PC-3 (cell line): ENCODE measurements at regions not wholly inside any gene's neighbourhood (a gene's known extent, or its start where the extent isn't known, plus 50 kb on each side); places are given as distances from the start of the nearest gene placed in this dataset.

Source experiments
- ATAC-seq: fragments of 200-7000 bp; cut with Tn5 transposase; 2 replicates; pipeline ENCODE4 v1.9.1; 2020; ENCODE audit warnings: mild to moderate bottlenecking, moderate library complexity
- BruUV-seq: library from RNA; stranded (reverse); fragments of 400-500 nt; replicated peaks from 2 replicates; lab custom pipeline; 2021; lab: Mats Ljungman, UMichigan
- CTCF ChIA-PET: fragments of 300-600 bp; sonication (Branson Sonifier 250); formaldehyde crosslinking; loops from one replicate; lab custom pipeline; 2022; ENCODE audit warnings: antibody characterized with exemption; lab: Charles Lee
- POLR2A ChIA-PET: fragments of 300-600 bp; sonication (Branson Sonifier 250); formaldehyde crosslinking; loops from one replicate; lab custom pipeline; 2022; ENCODE audit warnings: antibody characterized with exemption; ENCODE audit not compliant: unreplicated experiment; lab: Charles Lee
- DNase-seq: peaks from one replicate; pipeline ENCODE4 v3.0.0-alpha.2; 2015
- H2AFZ ChIP-seq: fragments of 300-600 bp; sonication (generic); 2 replicates; pipeline ENCODE4 v1.6.0; 2016; ENCODE audit warnings: antibody characterized with exemption, low read length
- H3F3A ChIP-seq: fragments of 300-600 bp; sonication (generic); one replicate; pipeline ENCODE4 v1.6.0; 2017; ENCODE audit warnings: antibody characterized with exemption, low read length, control low read depth, mild to moderate bottlenecking; ENCODE audit not compliant: unreplicated experiment
- H3K27ac ChIP-seq: fragments of 300-600 bp; sonication (generic); 2 replicates; pipeline ENCODE4 v1.5.1; 2016; ENCODE audit warnings: mild to moderate bottlenecking, low read length
- H3K27me3 ChIP-seq: fragments of 300-600 bp; sonication (generic); 2 replicates; pipeline ENCODE4 v1.6.1; 2016; ENCODE audit warnings: low read length, mixed read lengths
- H3K36me3 ChIP-seq: fragments of 300-600 bp; sonication (generic); 2 replicates; pipeline ENCODE4 v1.6.1; 2016; ENCODE audit warnings: low read depth, mixed run types, low read length, mixed read lengths
- H3K4me1 ChIP-seq: fragments of 300-600 bp; sonication (generic); 2 replicates; pipeline ENCODE4 v1.5.1; 2016; ENCODE audit warnings: low read length; ENCODE audit not compliant: insufficient read depth
- H3K4me2 ChIP-seq: fragments of 300-600 bp; sonication (generic); 2 replicates; pipeline ENCODE4 v1.6.0; 2016; ENCODE audit warnings: low read length
- H3K4me3 ChIP-seq: fragments of 300-600 bp; sonication (generic); 2 replicates; pipeline ENCODE4 v1.5.1; 2016; ENCODE audit warnings: mild to moderate bottlenecking, low read length, mixed read lengths
- H3K79me2 ChIP-seq: fragments of 300-600 bp; sonication (generic); 2 replicates; pipeline ENCODE4 v1.6.1; 2017; ENCODE audit warnings: low read length, mixed read lengths
- H3K9ac ChIP-seq: fragments of 300-600 bp; sonication (generic); 2 replicates; pipeline ENCODE4 v1.6.0; 2016; ENCODE audit warnings: mild to moderate bottlenecking, low read length
- H3K9me2 ChIP-seq: fragments of 300-600 bp; sonication (generic); replicated peaks from 2 replicates; pipeline ENCODE4 v1.6.1; 2016; ENCODE audit warnings: mixed run types, low read length, mixed read lengths
- H3K9me3 ChIP-seq: fragments of 300-600 bp; sonication (generic); 2 replicates; pipeline ENCODE4 v1.6.1; 2016; ENCODE audit warnings: low read length, mixed read lengths
- H4K20me1 ChIP-seq: fragments of 300-600 bp; sonication (generic); 2 replicates; pipeline ENCODE4 v1.6.1; 2016; ENCODE audit warnings: low read length, mixed read lengths
- EZH2 ChIP-seq: fragments of 300-600 bp; sonication (generic); IDR thresholded peaks from one replicate; pipeline ENCODE4 v1.6.1; 2017; ENCODE audit warnings: antibody characterized with exemption, mild to moderate bottlenecking, low read length; ENCODE audit not compliant: unreplicated experiment
- EZH2phosphoT487 ChIP-seq: fragments of 300-600 bp; sonication (generic); IDR thresholded peaks from 2 replicates; pipeline ENCODE4 v1.6.1; 2018; ENCODE audit warnings: mild to moderate bottlenecking, antibody characterized with exemption, low read length, borderline replicate concordance
- intact Hi-C: fragments of 100-400 bp; cut with micrococcal nuclease; formaldehyde crosslinking; loops from 2 replicates; pipeline ENCODE4 v1.9.0; 2023
- TF ChIP-seq, protein P1 (sequence below): fragments of 300-600 bp; sonication (generic); conservative IDR thresholded peaks from 2 replicates; pipeline ENCODE4 v1.5.1; 2017; ENCODE audit warnings: antibody characterized with exemption, low read depth, mild to moderate bottlenecking, low read length

DNA sequence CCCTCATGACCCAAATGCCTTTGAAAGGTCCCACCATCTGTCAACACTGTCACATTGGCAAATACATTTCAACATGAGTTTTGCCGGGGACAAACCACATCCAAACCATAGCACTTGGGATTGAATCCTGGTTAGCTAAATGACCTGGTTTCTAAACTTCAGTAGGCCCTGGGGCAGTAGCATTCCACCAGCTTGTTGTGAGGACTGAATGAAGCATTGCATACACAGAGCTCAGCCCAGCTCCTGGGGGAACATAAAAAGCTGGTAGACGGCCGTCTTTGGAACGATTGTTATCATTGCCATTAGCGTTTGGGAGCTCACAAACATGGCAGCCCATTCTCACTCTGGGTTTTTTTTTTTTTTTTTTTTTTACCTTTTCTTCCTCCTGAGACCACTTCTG is 57.5 kb upstream of the CXCR4 start:
- ATAC-seq = no peak
- no peaks in the 10 kb centered on the region for H3K4me1 ChIP-seq
- H4K20me1 ChIP-seq = no peaks in the 10 kb centered on the region
- no peak overlapping the region for H3K9ac ChIP-seq
- DNase-seq = no peak
- intact Hi-C loops = no loop called here
- CTCF ChIA-PET = no interaction called here
- H3K4me2 ChIP-seq = no peak overlapping the region
- no peaks in the 10 kb centered on the region for H3F3A ChIP-seq
- TF ChIP-seq, protein P1, sequence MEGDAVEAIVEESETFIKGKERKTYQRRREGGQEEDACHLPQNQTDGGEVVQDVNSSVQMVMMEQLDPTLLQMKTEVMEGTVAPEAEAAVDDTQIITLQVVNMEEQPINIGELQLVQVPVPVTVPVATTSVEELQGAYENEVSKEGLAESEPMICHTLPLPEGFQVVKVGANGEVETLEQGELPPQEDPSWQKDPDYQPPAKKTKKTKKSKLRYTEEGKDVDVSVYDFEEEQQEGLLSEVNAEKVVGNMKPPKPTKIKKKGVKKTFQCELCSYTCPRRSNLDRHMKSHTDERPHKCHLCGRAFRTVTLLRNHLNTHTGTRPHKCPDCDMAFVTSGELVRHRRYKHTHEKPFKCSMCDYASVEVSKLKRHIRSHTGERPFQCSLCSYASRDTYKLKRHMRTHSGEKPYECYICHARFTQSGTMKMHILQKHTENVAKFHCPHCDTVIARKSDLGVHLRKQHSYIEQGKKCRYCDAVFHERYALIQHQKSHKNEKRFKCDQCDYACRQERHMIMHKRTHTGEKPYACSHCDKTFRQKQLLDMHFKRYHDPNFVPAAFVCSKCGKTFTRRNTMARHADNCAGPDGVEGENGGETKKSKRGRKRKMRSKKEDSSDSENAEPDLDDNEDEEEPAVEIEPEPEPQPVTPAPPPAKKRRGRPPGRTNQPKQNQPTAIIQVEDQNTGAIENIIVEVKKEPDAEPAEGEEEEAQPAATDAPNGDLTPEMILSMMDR = no peak
- TF ChIP-seq EZH2 (no peak), EZH2phosphoT487 (no peak)
- no TSS peak for BruUV-seq
- H3K4me3 ChIP-seq = no peak overlapping the region
- POLR2A ChIA-PET = no interaction called here
- no peak overlapping the region for H2AFZ ChIP-seq
- no peaks in the 10 kb centered on the region for H3K9me3 ChIP-seq
- no peaks in the 10 kb centered on the region for H3K36me3 ChIP-seq
- no peaks in the 10 kb centered on the region for H3K79me2 ChIP-seq
- H3K27ac ChIP-seq = no peak overlapping the region
- peaks cover 5% of the 10 kb centered on the region; the same call in 1 of the 2 replicates for H3K27me3 ChIP-seq
- no peaks in the 10 kb centered on the region for H3K9me2 ChIP-seq

DNA sequence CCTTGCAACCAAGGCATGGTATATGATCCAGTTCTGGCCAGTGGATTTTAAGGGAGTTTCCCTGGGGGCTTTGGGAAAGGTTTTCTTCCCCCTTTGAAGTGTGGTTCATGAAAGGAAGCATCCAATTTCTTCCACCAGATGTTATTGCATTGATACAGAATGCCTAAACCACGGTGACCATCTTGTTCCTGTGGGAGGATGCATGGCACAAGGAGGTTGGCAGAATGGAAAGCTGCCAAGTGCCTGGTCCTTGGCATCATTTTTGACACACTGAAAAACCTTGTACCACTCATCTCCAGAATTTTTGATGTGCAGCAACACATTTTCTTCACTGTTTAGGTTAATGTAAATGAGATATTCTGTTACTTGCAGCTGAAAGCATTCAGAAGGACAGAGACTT is 55.2 kb upstream of the CXCR4 start:
- H4K20me1 ChIP-seq = no peaks in the 10 kb centered on the region
- TF ChIP-seq, protein P1 = no peak
- no peak overlapping the region for H3K4me2 ChIP-seq
- POLR2A ChIA-PET = no interaction called here
- BruUV-seq = no TSS peak
- no peaks in the 10 kb centered on the region for H3K9me2 ChIP-seq
- ATAC-seq (no peak), DNase-seq (no peak)
- no peaks in the 10 kb centered on the region for H3K4me1 ChIP-seq
- CTCF ChIA-PET = no interaction called here
- no peaks in the 10 kb centered on the region for H3K36me3 ChIP-seq
- H3F3A ChIP-seq = no peaks in the 10 kb centered on the region
- H3K4me3 ChIP-seq = no peak overlapping the region
- peaks cover 18% of the 10 kb centered on the region; the same call in 1 of the 2 replicates for H3K27me3 ChIP-seq
- H3K27ac ChIP-seq = no peak overlapping the region
- no peak overlapping the region for H3K9ac ChIP-seq
- no peaks in the 10 kb centered on the region for H3K9me3 ChIP-seq
- H2AFZ ChIP-seq = no peak overlapping the region
- intact Hi-C loops = no loop called here
- no peaks in the 10 kb centered on the region for H3K79me2 ChIP-seq

DNA sequence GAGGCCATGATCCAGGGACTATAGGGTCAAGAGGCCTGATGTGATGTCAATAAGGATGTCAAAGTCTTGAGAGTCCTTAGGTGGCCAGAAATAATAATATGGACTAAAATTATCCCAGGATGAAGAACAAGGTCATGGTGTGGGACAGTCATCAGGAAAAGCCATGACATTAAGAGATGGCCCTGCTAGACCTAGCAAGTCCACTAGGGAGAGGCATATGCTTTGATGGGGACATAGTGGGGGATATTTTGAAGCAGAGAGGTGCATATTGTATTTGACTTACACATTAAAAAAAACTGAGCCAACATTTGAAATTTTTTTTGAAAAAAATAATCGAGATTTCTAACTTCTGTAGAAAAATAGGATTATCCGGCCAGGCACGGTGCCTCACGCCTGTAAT is 53.3 kb upstream of the CXCR4 start:
- Histone ChIP-seq H2AFZ (no peak overlapping the region), H3K9ac (no peak overlapping the region), H3K4me1 (no peaks in the 10 kb centered on the region), H3F3A (no peaks in the 10 kb centered on the region), H3K79me2 (no peaks in the 10 kb centered on the region), H3K36me3 (no peaks in the 10 kb centered on the region), H3K9me3 (no peaks in the 10 kb centered on the region), H3K27ac (no peak overlapping the region), H3K27me3 (peaks cover 35% of the 10 kb centered on the region), H3K4me3 (no peak overlapping the region), H3K9me2 (no peaks in the 10 kb centered on the region), H4K20me1 (no peaks in the 10 kb centered on the region), H3K4me2 (no peak overlapping the region)
- POLR2A ChIA-PET = no interaction called here
- ATAC-seq (no peak), DNase-seq (no peak)
- intact Hi-C loops = no loop called here
- no TSS peak for BruUV-seq
- CTCF ChIA-PET = no interaction called here
- no peak for TF ChIP-seq EZH2
- TF ChIP-seq, protein P1 = no peak
- no peak for TF ChIP-seq EZH2phosphoT487
